ENCODE measurements at regions not wholly inside any gene's neighbourhood (a gene's known extent, or its start where the extent isn't known, plus 50 kb on each side); places are given as distances from the start of the nearest gene placed in this dataset.
"Not testable (repeated sequence)": the region's sequence is repeated elsewhere in the genome, so short reads cannot be mapped to it uniquely, and the experiment has no call there.

GRCh38 chr19:30830875-30831274 is 458.7 kb downstream of the ZNF536 start:
- no peak for DNase-seq

GRCh38 chr19:30825505-30825904 is 453.3 kb downstream of the ZNF536 start:
- not testable (repeated sequence) for DNase-seq

DNA sequence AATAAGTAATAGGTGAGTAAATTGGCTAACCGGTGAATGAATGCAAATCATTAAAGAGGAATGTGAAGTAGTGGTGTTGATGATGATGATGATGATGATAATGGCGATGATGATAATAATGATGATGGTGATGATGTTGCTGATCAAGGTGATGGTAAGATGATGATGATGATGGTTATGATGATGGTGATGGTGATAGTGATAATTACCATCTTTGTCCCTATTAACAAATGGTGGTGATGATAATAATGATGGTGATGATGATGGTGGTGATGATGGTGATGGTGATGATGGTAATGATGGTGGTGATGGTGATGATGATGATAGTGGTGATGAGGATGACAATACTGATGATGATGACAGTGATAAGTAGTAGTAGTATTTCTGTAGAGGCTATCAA is 452.6 kb downstream of the ZNF536 start:
- no peak for DNase-seq

- DNase-seq: no peak
These were observed 445.9 kb downstream of the ZNF536 start for GRCh38 chr19:30817965-30818567.

GRCh38 chr19:30817197-30817596 is 445.0 kb downstream of the ZNF536 start:
- DNase-seq: no peak

GRCh38 chr19:30815889-30816580 is 443.9 kb downstream of the ZNF536 start:
- no peak for DNase-seq

DNA sequence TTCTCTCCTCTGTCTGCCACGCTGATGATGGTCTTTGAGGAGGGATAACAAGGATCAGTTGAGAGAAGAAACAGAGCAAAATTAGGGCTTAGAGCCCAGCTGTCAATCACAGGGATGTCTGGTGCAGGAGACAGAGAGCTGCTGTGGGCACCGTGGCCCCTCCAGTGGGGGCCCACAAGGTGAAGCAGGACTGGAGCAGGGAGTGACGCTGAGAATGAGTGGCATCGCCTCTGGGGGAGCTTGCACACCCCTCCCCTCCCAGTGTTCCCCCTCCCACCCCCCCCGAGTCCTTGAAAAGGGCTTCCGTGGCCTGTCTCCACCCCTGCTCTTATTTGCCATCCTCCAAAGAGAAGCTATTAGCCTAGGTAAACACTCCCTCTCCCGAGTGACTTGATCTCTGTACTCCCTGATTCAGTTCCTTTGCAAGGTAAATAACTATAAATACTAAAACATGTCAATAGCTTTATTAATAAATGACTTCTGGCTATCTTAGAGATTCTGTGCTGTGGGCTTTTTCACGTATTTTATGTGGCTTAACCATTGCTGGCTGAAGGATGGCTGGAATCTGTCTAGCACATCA is 440.0 kb downstream of the ZNF536 start:
- DNase-seq: no peak

DNA sequence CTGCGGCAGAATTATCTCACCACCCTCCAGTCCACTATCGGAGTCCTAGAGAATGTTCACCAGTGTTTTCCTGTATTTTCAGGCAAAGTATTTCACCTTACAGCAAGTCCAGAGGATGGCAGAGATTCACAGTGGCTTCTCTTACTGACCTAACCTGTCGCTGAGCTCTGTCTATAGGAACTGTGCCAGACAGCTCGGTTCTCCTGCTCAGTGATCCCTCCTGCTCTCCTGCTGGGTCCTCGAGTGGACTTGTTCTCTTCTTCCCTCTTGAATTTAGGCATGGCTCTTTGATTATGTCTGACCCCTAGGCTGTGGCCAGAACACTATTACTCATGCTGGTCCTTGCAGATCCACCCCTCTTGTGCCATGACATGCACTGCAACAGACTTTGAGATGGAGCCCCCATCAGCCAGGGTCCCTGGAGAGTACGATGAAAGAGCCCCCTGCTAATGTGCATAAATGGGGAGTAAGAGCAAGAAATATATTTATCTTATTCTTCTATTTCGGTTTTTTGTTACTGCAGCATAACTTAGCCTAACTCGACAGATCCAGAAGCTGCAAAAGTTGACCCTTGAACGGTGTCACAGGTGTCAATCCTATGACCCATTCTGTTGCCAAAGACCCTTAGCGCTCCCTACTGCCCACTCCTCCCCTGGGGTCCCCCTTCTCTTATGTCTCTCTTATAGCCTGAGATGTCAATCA is 439.4 kb downstream of the ZNF536 start:
- no peak for DNase-seq

DNA sequence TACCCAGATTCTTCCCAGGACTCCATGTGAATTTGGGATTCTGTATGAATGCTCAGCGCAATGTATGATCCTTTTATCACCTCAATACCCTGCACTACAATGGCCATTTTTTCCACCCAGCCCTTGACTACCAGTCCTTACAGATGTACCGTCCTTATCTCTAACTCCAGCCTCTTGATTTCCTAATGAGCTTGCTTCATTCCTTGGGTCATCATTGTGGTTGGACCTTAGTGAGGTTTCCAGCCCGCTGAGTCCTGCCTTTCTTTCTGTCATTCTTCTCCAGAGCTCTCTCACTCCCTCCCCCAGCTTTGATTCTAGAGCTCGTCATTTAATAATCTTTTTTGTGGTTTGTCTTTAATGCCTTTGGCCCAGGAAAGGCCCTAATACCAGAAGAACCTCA is 438.5 kb downstream of the ZNF536 start:
- no peak for DNase-seq

DNA sequence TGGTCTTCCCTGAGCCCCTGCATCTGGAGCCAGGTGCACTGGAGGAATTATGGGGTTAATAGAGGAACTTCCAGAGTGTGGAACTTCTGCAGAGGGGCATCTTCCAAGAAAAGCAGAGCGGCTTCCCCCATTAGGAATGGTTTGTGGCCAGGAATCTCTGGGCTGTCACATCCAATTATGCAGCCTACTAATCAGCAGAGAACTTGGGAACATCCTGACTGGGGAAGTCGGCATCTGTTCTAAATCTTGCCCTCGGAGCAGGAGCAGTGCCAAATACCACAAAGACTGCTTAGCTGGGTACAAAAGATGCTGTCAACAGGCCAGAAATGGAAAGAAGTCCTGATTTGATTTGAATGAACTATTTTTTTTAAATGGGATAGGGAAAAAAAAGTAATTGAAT is 435.1 kb downstream of the ZNF536 start:
- DNase-seq: no peak

- no peak for DNase-seq
These were observed 434.1 kb downstream of the ZNF536 start for GRCh38 chr19:30806311-30806710.

DNA sequence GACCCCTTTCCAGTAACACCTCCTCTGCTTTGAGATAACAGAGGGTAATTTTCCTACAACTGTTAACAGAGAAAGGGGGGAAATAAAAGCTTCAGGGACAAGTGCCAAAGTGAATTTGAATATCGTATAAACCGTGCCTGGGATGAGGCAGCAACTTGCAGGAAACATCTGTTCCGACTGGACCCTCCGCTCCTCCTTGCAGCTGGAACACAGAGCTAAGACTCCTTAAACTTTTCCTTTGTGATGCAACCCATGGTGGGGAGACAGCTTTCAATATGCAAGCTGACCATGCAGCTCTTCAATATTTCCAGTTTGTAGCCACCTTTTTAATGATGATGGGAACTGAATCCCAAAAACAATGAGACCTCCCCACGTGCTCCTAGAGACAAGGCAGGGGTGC is 432.6 kb downstream of the ZNF536 start:
- no peak for DNase-seq

- not testable (repeated sequence) for DNase-seq
These were observed 432.1 kb downstream of the ZNF536 start for GRCh38 chr19:30804333-30804732.

GRCh38 chr19:30802424-30803013 is 430.3 kb downstream of the ZNF536 start:
- no peak for DNase-seq

- peak in 28 of 58 donors; percentile 1 to 39 (median 6) for DNase-seq
These were observed 427.9 kb downstream of the ZNF536 start for GRCh38 chr19:30799865-30800755.

GRCh38 chr19:30795727-30796126 is 423.5 kb downstream of the ZNF536 start:
- DNase-seq: no peak

GRCh38 chr19:30792561-30793505 is 420.6 kb downstream of the ZNF536 start:
- DNase-seq: no peak

DNA sequence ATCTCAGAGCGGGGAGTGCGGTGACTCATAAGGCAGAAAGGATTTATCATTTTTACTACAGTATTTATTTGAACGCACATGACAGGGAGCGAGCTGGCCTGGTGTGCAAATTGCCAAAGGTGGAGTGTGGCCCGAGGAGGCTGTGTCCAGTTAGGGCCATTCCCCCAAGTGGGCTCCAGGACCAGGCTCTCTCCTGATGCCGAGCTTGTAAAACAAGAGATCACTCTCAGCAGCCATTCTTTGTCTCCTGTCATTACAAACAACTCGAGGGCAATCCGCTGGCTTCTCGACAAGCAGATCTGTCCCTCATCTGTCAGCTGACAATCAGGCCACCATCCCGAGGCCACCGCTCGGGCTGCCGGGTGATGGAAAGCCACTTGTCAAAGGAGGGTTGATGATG is 418.9 kb downstream of the ZNF536 start:
- no peak for DNase-seq

DNA sequence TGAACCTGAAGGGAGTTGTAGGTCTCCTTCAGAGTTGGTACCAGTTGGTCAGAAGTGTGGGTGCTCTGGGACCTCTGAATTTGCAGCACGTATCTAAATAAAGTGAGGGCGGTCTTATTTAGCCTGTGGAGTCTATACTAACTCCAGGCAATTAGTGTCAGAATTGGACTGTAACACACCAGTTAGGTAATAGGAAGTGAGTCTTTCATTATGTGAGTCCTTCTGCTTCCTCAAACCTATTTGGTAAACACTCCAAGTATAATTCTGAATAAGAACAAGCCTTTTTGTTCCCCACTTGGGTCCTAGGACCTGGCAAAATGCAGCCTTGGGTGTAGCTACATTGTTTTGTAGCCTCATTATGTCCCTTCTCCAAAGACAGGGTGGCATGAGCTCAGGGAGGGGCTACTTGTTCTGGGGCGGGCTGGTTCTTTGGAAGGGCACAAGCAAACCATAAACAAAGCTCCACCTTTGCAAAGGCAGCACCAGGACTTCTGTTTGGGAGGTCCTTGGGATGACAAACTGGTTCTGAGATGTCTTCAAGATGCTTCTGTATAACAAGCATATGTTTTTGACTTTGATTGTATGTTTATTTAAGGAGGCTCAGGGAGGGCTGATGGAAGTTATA is 418.0 kb downstream of the ZNF536 start:
- DNase-seq: no peak
